22Rv1 (cell line): ENCODE measurements at regions not wholly inside any gene's neighbourhood (a gene's known extent, or its start where the extent isn't known, plus 50 kb on each side); places are given as distances from the start of the nearest gene placed in this dataset.

Experiments used
- ZFX ChIP-seq: fragments of 450-650 bp; IDR thresholded peaks from 2 replicates; pipeline ENCODE4 v1.6.1; 2017; ENCODE audit warnings: antibody characterized with exemption, borderline replicate concordance
- TF ChIP-seq, protein P1 (sequence below): fragments of 450-650 bp; IDR thresholded peaks from 2 replicates; pipeline ENCODE4 v1.5.1; 2017; ENCODE audit warnings: mild to moderate bottlenecking

DNA sequence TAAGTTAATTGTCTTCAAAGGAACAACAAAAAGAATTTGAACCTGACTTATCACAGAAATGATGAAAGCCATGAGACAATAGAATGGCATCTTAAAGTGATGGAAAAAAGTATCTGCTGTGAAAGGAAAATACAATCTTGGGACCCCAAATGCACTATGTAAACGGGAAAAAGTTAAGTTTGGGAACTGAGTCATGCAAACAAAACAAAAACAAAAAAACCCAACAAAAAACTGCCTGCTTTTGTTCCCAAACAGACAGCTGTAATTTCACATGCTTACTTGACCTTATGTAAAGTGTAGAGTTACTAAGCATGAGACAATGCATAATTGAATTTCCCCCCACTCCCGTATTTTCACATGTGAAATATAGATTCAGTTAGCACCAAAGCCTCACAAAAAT is 122.1 kb upstream of the RBMS1 start:
- TF ChIP-seq, protein P1, sequence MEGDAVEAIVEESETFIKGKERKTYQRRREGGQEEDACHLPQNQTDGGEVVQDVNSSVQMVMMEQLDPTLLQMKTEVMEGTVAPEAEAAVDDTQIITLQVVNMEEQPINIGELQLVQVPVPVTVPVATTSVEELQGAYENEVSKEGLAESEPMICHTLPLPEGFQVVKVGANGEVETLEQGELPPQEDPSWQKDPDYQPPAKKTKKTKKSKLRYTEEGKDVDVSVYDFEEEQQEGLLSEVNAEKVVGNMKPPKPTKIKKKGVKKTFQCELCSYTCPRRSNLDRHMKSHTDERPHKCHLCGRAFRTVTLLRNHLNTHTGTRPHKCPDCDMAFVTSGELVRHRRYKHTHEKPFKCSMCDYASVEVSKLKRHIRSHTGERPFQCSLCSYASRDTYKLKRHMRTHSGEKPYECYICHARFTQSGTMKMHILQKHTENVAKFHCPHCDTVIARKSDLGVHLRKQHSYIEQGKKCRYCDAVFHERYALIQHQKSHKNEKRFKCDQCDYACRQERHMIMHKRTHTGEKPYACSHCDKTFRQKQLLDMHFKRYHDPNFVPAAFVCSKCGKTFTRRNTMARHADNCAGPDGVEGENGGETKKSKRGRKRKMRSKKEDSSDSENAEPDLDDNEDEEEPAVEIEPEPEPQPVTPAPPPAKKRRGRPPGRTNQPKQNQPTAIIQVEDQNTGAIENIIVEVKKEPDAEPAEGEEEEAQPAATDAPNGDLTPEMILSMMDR: no peak
- TF ChIP-seq ZFX: no peak
